Stimulated activated CD8-positive, alpha-beta memory T cell treated with anti-CD3 and anti-CD28 coated beads, Interleukin-2, amount 100 ng/mL, for 48 hours (primary cell): ENCODE measurements at regions not wholly inside any gene's neighbourhood (a gene's known extent, or its start where the extent isn't known, plus 50 kb on each side); places are given as distances from the start of the nearest gene placed in this dataset.
"Not testable (repeated sequence)": the region's sequence is repeated elsewhere in the genome, so short reads cannot be mapped to it uniquely, and the experiment has no call there.

Experiments used
- DNase-seq, 2 donors: peaks; one replicate each; pipeline ENCODE4 v3.0.0-alpha.2; 2020; ENCODE audit warnings: low read depth in 2 of 2

DNA sequence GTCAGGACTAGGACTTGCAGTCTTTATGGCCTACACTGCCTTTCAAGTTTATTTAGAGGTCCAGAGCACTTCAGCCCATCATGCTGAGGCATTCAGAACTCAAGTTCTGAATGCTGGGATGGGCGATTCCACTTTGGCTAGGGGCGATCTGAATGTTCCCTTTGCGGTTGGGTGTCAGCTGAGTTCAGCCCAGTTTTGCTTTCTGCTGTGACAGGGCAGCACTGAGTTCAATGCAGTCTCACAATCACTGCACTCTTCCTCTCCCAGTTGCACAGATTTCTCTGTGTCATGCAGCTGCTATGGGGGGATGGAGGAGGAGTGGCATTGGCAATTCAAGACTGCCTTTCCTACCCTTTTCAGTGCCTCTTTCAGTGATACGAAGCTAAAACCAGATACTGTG is 1232.0 kb upstream of the FAM98A start:
- DNase-seq: no peak

DNA sequence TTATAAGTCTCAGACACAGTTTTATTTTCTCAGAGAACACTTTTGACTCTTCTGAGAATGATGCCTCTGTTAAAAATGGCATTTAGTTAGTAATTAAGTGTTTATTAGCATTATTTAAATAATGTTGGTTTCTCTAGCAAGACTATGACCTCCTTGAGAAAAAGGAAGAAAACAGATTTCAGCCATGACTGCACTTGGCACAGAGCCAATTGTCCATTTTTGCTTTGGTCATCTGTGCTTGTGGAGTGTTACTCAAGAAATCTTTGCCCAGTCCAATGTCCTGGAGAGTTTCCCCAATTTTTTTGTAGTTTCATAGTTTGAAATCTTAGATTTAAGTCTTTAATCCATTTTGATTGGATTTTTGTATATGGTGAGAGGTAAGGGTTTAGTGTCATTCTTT is 1229.4 kb upstream of the FAM98A start:
- DNase-seq: no peak

DNA sequence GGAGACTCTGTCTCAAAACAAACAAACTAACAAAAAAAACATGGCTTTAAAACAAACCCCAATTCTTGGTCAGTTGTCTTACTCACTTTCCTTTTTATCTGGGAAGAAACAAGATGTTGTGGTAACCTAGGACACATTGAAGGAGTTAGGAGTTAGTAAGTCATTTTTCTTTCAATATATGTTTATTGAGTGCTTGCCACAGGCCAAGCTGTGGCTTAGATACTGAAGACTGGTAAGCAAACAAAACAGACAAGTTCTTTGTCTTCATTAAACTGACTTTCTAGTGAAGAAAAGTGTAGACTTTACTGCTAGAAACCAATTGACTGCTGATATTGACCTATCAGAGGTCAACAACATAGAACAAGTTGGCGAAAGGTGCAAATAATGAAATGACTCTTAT is 1228.3 kb upstream of the FAM98A start:
- DNase-seq: no peak

DNA sequence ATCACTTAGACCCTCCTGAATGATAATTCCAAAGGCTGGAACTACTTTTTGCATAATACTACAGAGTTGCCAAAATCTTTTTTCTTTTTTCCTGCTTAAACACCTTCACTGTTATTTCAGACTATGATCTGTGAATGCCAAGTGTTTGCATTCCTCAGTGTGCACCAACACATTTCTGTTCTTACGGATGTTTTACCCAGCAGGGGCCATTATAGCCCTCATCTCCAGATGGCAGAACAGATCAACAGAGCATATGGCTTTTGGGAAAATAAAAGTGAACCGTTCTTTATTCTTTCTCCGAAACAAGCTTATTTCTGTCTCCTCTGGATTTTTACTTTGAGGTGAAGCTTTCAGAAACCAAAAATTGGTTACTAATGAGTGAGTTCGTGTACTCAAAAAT is 1226.6 kb upstream of the FAM98A start:
- DNase-seq: no peak

DNA sequence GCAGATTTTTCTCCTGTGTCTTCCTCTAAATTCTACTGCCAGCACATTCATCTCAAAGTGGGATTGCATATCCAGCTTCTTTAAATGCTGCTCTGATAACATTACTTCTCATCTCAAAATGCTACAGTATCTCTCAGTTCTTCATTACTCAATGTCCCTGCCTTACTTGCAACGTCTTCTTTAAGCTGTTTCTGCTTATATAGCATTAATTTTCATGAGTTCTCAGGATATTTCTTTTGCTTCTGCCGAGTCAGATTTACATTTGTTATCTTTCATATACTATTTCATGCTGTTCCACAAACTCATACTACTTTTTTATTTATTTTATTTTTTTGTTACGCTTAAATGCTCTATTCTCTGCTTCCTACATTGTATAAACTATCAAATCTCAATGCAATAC is 1223.5 kb upstream of the FAM98A start:
- no peak for DNase-seq

DNA sequence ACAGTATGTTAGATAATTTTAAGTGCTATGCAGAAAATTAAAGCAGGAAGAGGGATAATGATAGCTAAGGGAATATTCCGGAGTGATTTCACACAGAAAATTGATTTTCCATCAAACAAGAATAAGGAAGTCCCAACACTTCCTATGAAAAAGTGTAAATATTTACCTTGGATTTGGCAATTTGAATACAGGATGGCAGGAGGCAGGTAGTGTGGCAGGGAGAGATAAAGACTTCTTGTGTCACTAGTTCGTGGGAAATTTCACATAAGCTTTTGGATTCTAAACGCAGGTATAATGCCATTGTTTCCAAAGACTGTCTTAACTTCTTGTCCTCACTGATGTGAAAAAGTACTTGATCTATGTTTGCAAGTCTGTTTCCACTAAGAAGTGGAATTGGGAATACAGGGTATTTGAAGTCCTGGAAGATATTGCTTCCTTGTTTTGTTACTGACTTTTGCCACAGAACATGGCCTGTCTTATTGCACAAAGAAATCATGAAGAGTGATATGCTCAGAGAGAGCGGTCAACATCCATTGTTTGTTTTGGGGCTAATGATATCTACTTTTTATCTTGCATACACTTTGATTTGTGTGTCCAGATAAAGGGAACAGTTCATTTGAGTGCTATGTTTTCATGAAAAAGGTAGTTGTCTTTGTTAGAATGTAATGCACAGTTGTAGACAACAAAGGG is 1216.1 kb upstream of the FAM98A start:
- DNase-seq: no peak

DNA sequence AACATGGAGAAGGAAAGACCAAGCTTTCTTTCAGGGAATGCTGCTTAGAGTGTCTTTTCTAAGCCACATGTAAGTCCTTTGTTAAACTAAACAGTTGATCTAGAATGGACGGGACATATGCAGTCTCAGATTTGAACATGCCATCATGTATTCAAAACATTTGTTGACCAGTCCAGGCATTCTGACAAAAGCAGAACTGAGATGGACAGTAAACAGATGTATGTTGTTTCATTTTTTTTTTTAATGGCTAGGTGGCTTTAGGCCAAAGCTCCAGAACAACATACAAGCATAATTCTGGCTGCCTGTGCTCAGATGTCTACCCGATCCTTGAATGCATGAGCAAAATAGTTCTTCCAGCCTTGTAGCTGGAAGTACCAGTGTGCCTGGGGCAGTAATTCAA is 1211.4 kb upstream of the FAM98A start:
- DNase-seq: no peak

DNA sequence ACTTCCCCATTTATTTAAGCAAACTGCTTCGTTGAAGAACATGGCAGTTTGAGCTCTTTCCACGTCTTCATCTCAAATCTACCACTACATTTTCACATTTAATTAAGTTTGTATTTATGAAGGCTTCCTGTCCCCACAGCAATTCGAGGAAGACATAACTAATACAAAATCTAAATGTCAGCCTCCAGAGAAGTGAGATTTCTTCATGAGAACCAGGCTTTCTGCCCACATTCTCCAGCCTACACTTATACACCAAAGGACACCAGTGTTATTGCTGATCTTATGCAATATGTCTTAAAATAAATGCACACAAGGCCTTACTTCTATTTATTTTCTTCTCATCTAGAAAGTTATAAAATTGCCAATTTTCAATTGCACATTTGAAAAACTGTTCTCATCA is 1209.3 kb upstream of the FAM98A start:
- no peak for DNase-seq

DNA sequence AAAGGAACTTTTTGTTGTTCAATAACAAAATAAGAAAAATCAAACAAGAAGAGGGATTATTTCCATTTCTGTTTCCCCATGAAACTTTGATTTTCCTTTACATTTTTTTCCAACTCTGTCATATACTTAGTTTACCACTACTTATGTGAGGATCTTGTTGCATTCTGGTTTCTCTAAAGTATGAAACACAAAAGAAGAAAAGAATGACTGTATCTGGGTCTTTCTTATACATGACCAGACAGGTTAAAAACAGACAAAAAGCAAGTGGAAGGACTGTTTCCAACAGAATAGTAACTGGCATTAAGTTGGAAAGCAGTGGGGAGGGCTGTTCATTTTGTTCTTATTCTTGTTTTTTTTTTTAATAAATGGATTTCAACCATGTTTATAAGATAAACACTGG is 1207.8 kb upstream of the FAM98A start:
- no peak for DNase-seq

DNA sequence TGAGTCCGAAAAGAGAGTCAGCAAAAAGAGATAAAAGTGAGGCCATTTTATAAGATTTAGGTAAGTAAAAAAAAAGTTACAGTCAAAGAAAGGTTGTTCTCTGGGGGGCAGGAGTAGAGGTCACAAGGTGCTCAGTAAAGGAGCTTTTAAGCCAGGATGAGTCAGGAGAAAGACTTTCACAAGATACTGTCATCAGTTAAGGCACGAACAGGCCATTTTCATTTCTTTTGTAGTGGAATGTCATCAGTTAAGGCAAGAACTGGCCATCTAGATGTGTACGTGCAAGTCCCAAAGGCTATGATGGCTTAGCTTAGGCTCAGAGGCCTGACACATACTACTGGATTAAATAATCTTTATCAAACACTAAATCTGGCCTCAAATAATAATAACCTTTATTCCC is 1207.3 kb upstream of the FAM98A start:
- DNase-seq: no peak

DNA sequence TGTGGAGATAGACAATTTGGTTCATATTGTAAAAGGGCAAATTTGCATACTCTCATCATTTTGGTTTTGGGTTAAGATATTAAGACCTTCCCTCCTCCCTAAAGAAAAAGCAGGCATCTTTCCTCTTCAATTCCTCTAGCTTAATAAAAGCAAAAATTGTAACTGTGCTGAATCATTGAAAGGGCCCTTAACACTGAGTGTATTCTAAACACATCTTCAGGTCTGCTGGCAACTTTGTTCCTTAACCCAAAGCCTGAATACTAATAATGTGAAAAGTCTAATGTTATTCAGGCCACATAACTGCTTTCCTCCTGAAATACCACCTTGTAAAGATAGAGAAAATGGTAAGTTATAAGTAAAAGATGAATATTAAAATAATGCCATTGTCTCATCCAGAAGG is 1200.5 kb upstream of the FAM98A start:
- no peak for DNase-seq

DNA sequence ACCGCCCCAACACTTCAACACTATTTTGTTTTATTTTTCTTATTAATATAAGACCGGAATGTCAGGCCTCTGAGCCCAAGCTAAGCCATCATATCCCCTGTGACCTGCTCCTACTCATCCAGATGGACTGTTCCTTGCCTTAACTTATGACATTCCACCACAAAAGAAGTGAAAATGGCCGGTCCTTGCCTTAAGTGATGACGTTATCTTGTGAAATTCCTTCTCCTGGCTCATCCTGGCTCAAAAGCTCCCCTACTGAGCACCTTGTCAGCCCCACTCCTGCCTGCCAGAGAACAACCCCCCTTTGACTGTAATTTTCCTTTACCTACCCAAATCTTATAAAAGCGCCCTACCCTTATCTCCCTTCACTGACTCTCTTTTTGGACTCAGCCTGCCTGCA is 1196.5 kb upstream of the FAM98A start:
- DNase-seq: not testable (repeated sequence)

DNA sequence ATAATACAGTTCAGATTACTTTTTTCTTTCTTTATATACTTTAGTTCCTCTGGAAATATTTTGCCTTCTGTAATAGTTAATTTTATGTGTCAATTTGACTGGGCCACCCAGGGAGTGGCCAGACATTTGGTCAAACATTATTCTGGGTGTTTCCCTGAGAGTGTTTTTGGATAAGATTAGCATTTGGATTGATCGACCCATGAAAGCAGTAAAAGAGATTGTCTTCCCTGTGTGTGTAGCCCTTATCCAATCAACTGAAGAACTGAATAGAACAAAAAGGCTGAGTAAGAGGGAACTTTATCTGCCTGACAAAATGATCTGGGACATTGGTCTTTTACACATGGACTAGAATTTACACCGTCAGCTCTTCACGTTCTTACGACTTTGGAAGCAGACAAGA is 1190.1 kb upstream of the FAM98A start:
- no peak for DNase-seq

DNA sequence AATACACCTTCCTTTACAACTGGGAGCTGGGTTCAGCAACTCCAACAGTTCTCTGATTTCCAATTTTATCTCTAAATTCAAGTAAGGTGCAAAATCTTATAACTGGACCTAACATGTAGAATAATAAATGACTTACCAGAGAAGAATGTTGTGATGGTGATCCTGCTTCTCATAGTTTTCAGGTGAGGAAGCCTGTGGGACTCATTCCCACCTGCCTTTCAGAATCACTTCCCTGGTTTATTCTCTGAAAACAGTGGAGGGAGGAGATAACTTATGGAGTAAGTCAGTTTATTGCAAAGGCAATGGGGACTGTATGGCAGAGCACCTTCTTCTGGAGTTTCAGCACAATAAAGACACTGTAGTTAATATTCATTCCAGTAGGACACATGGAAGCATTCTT is 1188.2 kb upstream of the FAM98A start:
- no peak for DNase-seq

DNA sequence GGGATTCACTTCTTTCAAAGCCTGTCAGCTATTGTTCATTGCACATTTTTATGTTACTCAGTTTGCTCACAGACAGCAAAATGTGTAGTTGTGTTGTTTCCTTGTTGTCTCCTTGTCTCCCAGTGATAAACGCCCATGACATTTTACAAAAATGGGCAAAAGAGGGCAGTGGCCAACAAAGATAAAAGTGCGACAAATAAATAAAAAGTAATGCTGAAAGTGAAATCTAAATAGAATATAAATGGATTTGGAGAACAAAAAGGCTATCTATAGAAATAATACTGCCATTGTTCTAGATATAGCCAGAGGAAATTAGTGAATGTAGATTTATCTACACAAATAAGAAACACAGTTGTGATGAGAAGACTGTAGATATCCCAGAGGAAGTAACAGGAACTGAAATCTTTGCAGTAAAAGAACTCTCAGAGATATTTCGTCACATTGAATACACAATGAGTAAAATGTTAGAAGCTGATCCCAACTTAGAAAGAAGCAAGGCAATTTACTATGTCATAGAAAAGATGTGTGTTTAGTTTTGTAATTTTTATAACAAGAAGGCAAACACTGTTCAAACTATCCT is 1186.2 kb upstream of the FAM98A start:
- no peak for DNase-seq

DNA sequence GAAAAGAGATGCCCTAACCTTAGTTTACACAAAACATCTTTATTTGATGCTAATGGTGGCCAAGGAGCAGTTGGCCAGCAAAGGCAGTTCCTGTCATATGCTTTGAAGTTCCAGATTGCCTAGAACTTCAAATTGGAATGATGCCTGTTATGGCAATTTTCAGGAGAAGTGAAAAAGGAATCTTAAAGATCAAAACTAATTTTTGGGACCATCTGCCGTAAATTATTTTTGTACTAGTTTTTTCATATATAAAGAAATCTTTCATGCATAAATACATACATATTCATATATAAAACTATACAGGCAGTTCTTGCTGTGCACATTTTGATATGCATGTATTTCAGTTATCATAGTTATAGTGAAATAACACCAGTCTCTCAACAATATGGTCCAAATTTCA is 1185.6 kb upstream of the FAM98A start:
- DNase-seq: no peak

DNA sequence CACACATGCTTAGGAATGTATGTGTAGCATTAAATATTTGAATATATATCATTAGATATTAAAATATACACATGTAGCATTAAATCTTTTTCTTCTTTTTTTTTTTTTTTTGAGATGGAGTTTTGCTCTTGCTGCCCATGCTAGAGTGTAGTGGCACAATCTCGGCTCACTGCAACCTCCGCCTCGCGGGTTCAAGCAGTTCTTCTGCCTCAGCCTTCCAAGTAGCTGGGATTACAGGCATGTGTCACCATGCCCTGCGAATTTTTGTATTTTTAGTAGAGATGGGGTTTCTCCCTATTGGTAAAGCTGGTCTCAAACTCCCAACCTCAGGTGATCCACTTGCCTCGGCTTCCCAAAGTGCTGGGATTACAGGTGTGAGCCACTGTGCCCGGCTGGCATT is 1151.6 kb upstream of the FAM98A start:
- not testable (repeated sequence) for DNase-seq

DNA sequence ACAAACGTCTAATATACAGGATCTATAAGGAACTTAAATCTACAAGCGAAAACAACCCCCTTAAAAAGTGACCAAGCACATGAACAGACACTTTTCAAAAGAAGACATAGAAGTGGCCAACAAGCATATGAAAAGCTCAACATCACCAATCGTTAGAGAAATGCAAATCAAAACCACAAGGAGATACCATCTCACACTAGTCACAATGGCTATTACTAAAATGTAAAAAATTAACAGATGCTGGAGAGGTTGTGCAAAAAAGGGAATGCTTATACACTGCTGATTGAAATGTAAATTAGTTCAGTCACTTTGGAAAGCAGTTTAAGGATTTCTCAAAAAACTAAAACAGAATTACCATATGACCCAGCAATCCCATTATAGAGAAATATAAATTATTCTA is 1148.5 kb upstream of the FAM98A start:
- DNase-seq: no peak

DNA sequence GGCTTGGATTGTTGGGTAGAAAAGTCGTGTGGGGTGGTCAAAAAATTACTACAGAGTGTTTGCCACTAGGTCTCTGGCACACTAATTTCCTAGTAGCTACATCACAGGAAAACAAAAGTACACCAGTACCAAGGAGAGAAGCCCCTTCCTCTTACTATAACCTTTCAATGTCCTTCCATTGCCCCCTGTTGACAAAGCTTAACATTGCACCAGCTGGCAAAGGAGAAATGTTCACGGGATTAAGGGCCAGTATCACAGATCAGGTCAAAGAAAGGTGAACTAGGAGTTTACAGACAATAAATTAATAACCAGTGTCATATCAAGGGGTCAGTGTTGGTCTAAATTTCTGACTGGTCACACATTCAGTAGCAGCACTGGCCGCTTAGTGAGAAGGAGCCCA is 1139.6 kb upstream of the FAM98A start:
- no peak for DNase-seq

DNA sequence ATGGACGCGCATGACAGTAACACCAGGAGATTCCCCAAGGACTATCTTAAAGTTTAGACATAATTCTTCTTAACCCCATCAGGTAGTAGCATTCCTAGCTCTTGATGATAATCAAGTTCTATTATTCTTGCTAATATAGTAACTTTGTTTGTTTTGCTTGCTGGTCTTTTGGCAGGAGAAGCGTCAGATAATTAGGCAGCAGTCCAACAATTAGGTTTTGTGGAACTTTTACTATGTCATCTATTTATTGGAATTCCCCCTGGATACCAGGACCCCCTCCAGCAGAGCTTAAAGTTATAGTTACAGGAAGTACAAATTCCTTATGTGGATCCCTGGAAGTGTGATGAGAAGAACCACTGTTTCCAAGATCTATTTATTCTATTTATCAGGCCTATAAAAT is 1138.0 kb upstream of the FAM98A start:
- DNase-seq: no peak

DNA sequence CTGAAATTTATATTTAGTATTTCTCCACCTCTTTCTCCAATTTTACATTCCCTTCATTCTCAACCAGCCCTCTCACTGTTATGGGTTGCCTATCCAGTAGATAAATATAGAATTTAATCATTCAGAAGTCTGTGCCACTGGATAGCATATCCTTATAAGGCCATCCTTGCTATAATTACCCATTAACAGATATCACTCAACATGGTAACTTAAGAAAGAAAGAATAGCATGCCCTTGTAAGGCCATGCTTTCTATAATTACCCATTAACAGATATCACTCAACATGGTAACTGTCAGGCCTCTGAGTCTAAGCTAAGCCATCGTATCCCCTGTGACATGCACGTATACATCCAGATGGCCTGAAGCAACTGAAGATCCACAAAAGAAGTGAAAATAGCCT is 1137.4 kb upstream of the FAM98A start:
- DNase-seq: no peak

DNA sequence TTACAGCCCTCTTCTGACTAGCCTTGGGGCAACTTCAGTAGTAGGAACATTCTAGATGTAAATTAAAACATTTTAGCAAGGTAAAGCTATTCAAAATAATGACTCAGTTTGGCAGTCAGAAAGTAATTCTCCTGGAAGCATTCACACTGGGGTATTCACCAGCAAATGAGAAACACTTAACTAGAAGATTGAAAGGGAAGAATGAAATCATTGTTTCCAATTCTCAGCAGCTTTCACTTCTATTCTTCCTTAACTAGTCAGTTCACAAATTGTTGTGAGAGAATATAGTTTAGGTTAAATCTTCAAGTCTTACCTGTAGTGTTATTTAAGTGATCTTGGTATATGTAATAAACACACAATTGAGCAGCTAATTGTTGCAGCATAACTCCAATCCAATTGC is 1135.6 kb upstream of the FAM98A start:
- DNase-seq: no peak

DNA sequence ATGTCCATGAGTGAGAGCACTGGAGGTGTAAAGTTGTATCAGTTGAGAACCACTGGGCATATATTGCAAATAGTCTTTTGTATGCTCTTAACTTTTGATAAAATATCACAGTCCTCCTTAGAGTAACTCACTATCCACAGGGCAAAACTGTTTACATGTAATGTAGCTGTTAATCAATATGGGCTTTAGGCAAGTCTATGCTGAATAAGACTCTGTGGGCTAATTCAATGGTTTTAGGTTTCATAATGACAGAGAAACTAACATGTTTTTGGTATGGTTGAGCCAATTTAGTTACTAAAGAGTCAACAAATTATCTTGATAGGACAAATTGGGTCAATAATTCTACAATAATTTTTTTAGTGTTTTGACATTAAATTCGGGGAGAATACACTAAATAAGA is 1134.9 kb upstream of the FAM98A start:
- DNase-seq: no peak

DNA sequence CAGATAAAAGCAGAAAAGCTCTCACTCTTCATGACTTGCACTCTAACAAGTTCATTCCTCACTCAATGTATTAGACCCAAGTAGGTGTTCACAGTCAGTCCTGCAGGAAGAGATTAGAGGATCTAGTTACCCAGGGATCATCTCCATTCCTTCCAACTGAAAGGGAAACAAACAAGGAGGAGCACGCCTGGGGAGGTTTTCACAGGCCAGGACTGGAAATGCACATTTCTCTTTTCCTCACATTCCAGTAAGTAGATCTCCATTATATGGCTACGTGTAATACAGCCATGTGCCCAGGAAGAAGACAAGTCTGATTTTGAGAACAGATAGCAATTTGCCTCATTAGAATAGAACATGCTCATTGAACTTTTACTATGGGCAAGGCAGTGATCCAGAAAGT is 1132.2 kb upstream of the FAM98A start:
- no peak for DNase-seq
